HG02852 (cell line): ENCODE measurements at regions not wholly inside any gene's neighbourhood (a gene's known extent, or its start where the extent isn't known, plus 50 kb on each side); places are given as distances from the start of the nearest gene placed in this dataset.

Source experiments
- ATAC-seq: cut with Tn5 transposase; IDR thresholded peaks from one replicate; pipeline ENCODE4 v1.9.1; 2021; ENCODE audit warnings: mild to moderate bottlenecking, moderate library complexity; ENCODE audit not compliant: unreplicated experiment

DNA sequence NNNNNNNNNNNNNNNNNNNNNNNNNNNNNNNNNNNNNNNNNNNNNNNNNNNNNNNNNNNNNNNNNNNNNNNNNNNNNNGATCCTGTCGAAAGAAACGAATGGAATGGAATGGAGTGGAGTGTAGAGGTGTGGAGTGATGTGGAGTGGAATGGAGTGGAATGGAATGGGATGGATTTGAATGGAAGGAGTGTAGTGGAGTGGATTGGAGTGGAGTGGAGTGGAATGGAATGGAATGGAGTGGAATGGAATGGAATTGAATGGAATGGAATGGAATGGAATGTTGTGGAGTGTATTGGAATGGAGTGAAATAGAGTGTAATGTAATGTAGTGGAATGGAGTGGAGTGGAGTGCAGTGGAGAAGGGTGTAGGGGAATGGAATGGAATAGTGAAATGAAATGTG, 1275.4 kb upstream of the TPTE start:
- ATAC-seq = peak; percentile 17

DNA sequence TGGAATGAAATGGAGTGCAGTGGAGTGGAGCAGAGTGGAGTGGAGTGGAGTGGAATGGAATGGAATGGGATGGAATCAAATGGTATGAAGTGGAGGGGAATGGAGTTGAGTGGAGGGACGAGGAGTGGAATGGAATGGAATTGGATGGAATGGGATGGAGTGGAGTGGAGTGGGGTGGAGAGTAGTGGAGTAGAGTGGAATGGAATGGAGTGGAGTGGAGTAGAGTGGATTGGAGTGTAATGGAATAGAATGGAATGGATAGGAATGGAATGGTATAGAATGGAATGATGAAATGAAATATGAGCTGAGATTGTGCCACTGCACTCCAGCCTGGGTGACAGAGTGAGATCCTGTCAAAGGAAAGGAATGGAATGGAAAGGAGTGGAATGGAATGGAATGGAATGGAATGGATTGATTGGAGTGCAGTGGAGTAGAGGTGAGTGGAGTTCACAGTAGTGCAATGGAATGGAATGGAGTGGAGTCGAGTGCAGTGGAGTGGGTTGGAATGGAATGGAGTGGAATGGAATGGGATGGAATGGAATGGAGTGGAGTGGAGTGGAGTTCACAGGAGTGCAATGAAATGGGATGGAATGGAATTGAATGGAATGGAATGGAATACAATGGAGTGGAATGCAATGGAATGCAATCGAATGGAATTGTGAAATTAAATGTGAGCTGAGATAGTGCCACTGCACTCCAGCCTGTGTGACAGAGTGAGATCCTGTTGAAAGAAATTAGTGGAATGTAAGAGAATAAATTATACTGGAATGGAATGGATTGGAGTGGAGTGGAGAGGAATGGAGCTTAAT, 1274.7 kb upstream of the TPTE start:
- ATAC-seq = peak; percentile 43

DNA sequence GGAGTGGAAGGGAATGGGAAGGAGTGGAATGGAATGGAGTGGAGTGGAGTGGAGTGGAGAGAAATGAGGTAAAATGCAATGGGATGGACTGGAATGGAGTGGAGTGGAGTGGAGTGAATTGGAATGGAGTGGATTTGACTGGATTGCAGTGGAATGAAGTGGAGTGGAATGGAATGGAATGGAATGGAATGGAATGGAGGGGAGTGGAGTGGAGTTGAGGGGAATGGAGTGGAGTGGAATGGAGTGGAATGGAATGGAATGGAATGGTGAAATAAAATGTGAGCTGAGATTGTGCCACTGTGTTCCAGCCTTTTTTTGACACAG, 1274.1 kb upstream of the TPTE start:
- ATAC-seq = peak; percentile 17

DNA sequence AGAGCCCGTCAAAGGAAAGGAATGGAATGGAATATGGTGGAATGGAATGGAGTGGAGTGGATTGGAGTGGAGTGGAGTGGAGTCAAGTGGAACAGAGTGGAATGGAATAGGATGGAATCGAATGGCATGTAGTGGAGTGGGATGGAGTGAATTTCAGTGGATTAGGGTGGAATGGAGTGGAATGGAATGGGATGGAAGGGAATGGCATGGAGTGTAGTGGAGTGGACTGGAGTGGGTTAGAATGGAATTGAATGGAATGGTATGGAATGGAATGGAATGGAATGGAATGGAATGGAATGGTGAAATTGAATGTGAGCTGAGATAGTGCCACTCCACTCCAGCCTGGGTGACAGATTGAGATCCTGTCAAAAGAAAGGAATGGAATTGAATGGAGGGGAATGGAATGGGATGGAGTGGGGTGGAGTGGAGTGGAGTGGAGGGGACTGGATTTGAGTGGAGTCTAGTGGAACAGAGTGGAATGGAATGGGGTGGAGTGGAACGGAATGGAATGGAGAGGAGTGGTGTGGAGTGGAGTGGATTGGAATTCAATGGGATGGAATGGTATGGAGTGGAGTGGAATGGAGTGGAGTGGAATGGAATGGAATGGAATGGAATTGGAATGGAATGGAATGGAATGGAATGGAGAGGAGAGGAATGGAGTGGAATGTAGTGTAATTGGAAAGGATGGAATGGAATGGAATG, 1273.6 kb upstream of the TPTE start:
- peak; percentile 21 for ATAC-seq
